ENCODE measurements at regions not wholly inside any gene's neighbourhood (a gene's known extent, or its start where the extent isn't known, plus 50 kb on each side); places are given as distances from the start of the nearest gene placed in this dataset.

DNA sequence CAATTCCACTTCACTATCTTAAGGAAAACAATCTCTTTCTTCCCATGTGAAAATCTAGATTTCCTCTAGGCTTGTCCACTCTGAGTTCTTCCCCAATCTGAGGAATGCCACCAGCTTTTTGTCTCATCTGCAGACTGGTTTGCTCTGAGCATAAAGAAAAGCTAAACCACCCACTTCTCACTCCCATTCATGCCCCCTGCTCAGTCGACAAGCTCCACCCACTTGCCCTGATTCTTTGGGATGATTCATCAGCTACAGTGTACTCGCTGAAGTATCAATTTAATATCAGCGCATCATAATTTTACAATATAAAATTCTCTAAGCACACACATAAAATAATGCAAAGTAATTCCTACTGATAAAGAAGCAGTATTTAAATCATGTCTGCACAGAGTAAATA lies 209.1 kb downstream of the GRIN2B start:
- no peak for DNase-seq (ENCODE audit: low spot score)
- TF ChIP-seq, protein P1, sequence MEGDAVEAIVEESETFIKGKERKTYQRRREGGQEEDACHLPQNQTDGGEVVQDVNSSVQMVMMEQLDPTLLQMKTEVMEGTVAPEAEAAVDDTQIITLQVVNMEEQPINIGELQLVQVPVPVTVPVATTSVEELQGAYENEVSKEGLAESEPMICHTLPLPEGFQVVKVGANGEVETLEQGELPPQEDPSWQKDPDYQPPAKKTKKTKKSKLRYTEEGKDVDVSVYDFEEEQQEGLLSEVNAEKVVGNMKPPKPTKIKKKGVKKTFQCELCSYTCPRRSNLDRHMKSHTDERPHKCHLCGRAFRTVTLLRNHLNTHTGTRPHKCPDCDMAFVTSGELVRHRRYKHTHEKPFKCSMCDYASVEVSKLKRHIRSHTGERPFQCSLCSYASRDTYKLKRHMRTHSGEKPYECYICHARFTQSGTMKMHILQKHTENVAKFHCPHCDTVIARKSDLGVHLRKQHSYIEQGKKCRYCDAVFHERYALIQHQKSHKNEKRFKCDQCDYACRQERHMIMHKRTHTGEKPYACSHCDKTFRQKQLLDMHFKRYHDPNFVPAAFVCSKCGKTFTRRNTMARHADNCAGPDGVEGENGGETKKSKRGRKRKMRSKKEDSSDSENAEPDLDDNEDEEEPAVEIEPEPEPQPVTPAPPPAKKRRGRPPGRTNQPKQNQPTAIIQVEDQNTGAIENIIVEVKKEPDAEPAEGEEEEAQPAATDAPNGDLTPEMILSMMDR (IDR thresholded peaks at IDR 0.05; ENCODE audit: extremely low read depth, missing control alignments), result no peak

DNA sequence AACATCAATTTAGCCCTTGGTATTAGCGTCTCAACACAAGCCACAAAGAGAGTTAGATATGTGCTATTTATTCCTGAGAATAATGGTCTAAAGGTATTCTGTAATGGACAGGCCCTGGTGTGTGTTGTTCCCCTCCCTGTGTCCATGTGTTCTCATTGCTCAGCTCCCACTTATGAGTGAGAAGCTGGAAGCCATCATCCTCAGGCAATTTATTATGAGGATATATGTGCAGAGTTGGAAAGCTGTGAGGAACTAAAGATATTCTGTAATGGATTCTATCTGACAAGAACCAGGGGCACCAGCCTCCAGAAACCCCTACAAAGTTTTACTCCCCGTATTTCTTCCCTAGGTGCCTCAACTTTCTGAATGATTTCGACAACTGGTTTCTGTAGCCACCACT lies 210.8 kb downstream of the GRIN2B start:
- DNase-seq (ENCODE audit: low spot score), result no peak
- TF ChIP-seq, protein P1 (IDR thresholded peaks at IDR 0.05; ENCODE audit: extremely low read depth, missing control alignments), result no peak

DNA sequence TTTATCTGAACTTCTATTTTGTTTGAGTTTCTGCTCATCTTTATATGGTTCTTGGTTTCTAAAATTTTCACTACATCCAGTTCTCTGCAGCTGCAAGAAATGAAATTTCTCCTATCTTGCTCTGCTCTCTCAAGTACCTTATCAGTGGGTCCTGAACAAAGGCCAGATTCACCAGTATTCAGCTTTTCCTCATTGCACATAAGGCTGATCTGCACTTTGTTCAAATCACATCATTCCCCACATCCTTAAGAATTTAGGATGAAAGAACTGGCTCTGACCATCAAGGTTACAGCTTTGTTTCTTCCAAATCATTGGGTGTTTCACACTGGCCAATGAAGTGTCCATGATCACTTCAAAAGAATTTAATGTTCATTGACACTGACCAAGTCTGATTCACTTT lies 211.4 kb downstream of the GRIN2B start:
- TF ChIP-seq, protein P1 (IDR thresholded peaks at IDR 0.05; ENCODE audit: extremely low read depth, missing control alignments), result no peak
- DNase-seq (ENCODE audit: low spot score), result no peak

DNA sequence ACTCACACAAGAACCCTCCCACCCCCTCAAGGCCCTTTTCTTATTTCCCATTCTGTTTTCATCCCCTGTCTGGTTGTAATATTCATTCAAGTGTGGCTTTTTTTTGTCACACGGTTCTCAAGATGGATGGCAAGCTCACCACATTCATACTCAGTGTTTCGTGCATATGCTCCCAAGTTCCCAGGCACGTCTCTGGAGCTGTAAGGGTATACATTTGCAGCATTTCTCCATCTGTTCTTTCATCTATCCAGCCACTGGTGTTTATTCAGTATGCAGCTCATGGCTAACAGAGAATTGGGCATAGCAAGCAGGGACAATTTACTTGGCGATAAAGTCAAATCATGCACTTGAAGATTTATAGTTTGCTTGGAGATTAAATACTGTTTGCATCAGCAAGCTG lies 212.1 kb downstream of the GRIN2B start:
- DNase-seq (ENCODE audit: low spot score), result no peak
- TF ChIP-seq, protein P1 (IDR thresholded peaks at IDR 0.05; ENCODE audit: extremely low read depth, missing control alignments), result no peak

DNA sequence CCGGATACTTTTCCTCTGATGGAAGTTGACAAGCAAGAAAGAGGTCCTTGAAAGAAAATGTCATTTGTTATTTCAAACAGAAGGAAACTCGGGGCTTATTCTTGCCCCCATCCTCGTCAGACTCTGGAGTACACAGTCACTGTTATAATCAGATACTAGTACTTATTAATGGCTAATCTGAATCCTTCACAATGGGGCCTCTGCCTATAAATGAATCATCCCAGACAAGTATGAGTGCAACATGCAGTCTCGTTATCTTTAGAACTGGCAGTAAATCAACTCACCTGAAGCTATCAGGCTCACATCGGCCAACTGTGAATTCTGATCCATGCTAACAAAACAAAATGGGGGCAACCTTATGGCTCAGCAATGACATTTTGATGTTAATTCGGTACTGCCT lies 216.7 kb downstream of the GRIN2B start:
- no peak for DNase-seq (ENCODE audit: low spot score)

DNA sequence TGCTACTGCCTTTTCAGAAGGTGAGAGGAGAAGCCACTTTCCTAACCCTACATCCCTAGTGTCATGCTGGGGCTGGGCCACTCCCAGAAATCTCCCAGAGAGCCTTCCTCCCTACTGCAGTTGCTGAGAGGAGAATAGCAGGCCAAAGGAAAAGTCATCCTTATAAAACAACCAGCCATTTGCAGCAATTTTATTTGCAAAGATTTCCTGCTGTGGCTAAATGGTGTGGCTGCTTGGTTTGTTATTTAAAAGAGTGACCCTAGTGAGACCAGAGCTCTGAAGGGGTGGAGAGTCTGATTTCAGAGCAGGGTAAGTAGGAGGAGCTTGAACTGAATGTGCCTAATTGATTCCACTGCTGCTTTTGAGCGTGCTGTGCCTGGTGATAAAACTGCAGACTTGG lies 232.0 kb downstream of the GRIN2B start:
- DNase-seq (ENCODE audit: low spot score), result no peak
- TF ChIP-seq, protein P1 (IDR thresholded peaks at IDR 0.05; ENCODE audit: extremely low read depth, missing control alignments), result no peak

More for the DNA sequence above, 216.7 kb downstream of the GRIN2B start:
- TF ChIP-seq, protein P1 (IDR thresholded peaks at IDR 0.05; ENCODE audit: extremely low read depth, missing control alignments), result no peak

DNA sequence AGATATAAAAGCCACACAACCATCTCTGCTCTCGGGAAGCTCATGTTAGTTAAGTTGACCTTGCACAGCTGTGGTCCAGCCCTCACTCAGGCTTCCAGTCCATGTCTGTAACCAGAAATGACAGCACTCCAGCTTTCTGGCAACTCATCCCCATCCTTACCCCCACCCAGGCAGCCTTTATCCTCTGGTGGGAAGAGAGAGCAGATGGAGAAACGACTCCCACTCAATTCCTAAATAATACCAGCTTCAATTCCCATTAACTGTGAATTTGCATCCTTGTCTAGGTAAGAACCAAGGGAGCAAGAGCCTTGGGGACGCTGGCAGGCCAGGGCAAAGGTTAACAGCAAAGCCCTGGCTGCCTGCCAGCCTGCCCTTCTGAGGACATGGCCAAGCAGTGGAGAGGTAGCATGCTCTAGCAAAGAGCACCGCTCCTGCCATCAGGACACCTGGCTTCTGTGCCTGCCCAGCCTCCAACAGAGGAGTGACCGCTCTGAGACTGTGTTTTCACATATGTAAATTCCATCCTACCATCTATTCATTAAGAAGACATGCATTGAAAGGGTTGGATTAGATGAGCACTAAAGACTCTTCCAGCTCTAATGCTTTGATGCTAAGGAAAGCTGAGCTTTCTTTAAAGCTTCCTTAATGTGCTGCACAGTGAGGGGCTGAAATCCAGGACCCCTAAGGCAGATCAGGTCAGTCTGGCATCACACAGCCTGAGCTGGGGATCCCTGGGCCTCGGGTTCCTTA lies 236.1 kb downstream of the GRIN2B start:
- no peak for DNase-seq (ENCODE audit: low spot score)
- TF ChIP-seq, protein P1 (IDR thresholded peaks at IDR 0.05; ENCODE audit: extremely low read depth, missing control alignments), result no peak
